Astrocyte (in vitro differentiated cells and primary cell): ENCODE measurements at regions not wholly inside any gene's neighbourhood (a gene's known extent, or its start where the extent isn't known, plus 50 kb on each side); places are given as distances from the start of the nearest gene placed in this dataset.

ENCODE experiments used
- EZH2 ChIP-seq: IDR thresholded peaks from 2 replicates; pipeline ENCODE4 v1.6.1; 2012; ENCODE audit warnings: mild to moderate bottlenecking, low read length, inconsistent platforms; ENCODE audit not compliant: insufficient read depth
- TF ChIP-seq, protein P1 (sequence below): IDR thresholded peaks from 2 replicates; pipeline ENCODE4 v1.5.1; 2011; ENCODE audit warnings: low read depth, mild to moderate bottlenecking, inconsistent platforms, low read length, moderate library complexity; ENCODE audit not compliant: insufficient read depth

DNA sequence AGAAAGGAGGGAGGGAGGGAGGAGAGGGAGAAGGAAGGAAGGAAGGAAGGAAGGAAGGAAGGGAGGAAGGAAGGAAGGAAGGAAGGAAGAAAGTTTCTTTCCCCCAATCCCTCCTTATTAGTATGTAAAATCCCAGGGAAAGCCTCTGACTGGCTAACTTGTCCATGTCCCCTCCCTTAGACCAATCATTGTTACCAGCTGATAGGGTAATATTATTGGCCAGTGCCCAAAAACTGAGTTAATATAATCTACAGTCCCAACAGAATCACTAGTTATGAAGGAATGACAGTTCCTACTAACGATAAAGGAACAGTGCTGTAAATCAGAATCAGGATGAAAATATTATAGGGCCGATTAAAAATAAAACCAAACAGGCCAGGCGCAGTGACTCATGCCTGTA, 53.6 kb upstream of the CCNG1 start:
- TF ChIP-seq, protein P1, sequence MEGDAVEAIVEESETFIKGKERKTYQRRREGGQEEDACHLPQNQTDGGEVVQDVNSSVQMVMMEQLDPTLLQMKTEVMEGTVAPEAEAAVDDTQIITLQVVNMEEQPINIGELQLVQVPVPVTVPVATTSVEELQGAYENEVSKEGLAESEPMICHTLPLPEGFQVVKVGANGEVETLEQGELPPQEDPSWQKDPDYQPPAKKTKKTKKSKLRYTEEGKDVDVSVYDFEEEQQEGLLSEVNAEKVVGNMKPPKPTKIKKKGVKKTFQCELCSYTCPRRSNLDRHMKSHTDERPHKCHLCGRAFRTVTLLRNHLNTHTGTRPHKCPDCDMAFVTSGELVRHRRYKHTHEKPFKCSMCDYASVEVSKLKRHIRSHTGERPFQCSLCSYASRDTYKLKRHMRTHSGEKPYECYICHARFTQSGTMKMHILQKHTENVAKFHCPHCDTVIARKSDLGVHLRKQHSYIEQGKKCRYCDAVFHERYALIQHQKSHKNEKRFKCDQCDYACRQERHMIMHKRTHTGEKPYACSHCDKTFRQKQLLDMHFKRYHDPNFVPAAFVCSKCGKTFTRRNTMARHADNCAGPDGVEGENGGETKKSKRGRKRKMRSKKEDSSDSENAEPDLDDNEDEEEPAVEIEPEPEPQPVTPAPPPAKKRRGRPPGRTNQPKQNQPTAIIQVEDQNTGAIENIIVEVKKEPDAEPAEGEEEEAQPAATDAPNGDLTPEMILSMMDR, result no peak
- no peak for TF ChIP-seq EZH2
